NCI-H1417 (cell line): ENCODE measurements at regions not wholly inside any gene's neighbourhood (a gene's known extent, or its start where the extent isn't known, plus 50 kb on each side); places are given as distances from the start of the nearest gene placed in this dataset.

Experiments used
- DNase-seq, 3 experiments: peaks; one replicate each; lab custom pipeline; 2025; lab: John Stamatoyannopoulos, UW

- no peak for DNase-seq
Observed at GRCh38 chr12:46910830-46911229, 85.0 kb upstream of the SLC38A4 start.

GRCh38 chr12:46914336-46914735 is 88.5 kb upstream of the SLC38A4 start:
- no peak for DNase-seq

DNA sequence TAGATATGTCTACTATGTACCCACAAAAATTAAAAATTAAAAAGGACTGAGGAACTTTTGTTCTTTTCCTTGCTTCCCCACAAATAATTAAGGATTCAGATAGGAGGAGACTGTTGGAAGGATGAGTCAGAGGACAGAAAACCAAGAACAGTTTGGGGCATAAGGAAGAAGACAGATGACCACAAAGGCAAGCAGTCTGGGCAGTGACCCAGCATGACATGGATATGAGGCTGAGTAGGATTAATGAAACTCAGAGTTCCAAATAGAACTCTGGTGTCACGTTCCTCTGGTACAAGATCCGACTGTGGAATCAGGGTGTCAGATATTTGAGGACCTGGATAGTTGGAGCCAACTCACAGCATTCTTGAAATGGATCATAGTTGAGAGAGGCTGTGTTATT is 89.3 kb upstream of the SLC38A4 start:
- no peak for DNase-seq

GRCh38 chr12:46915836-46916235 is 90.0 kb upstream of the SLC38A4 start:
- no peak for DNase-seq

DNA sequence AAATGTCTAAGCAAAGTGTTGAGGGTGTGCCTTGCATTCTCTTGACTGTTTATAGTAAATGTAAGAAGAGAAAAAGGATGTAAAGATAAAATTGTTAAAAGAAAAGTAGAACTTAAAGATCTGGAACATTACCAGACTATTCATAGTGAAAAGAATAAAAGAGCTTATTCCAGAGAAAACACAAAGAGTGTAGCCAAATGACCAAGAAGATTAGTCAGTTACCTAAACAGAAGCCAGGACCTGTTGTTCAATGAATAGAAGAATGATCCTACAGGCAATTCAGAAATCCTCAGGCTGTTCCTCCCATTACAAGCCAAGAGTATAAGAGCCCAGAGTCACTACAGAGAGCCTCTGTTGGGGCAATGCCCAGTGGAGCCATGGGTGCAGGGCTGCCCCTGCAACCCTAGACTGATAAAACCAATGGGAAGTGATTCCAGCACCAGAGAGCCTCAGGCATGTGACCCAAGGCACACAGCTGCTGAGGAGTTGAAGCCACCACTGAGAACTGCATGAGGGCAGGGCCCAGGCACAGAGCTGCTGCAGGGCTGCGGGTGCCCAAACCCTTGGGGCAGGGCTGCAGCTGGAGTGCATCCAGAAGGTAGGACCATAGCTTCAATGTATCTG is 91.1 kb upstream of the SLC38A4 start:
- DNase-seq, result no peak

DNA sequence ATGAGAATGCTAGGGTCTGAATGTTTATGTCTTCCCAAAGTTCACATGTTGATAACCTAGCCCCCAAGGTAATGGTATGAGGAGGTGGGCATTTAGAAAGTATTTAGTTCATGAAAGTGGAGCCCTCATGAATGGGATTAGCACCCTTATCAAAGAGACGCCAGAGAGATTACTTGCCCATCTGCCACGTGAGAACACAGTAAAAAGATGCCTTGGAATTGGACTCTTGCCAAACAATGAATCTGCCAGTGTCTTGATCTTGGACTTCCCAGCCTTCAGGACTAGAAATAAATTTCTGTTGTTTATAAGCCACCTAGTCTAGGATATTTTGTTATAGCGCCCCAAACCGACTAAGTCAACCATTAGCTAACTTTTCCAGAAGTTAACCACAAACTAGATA is 92.0 kb upstream of the SLC38A4 start:
- no peak for DNase-seq

DNA sequence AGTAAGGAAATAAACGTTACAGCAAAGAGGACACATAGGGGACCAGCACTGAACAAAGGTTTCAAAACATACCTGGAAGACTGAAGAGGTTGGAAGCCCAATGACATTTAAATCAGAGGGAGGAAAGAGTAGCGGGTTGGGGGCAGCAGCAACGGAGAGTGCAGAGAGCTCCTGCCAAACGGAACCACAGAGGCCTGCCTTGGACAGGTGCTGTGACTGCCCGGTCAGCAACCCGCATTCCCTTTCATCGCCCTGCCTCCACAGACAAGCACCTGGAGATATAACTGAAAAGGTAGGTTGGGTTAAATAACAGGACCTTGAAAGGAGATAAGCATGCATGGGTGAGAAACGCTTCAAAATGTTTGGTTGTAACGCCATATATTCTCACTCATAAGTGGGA is 92.8 kb upstream of the SLC38A4 start:
- DNase-seq, result no peak

GRCh38 chr12:46919666-46920400 is 94.0 kb upstream of the SLC38A4 start:
- no peak for DNase-seq

GRCh38 chr12:46920499-46920898 is 94.7 kb upstream of the SLC38A4 start:
- DNase-seq, result no peak

- DNase-seq, result no peak
Observed at GRCh38 chr12:46921048-46921763, 95.4 kb upstream of the SLC38A4 start.

- no peak for DNase-seq
Observed at GRCh38 chr12:46921764-46922133, 96.0 kb upstream of the SLC38A4 start.

- no peak for DNase-seq
Observed at GRCh38 chr12:46926526-46926925, 100.7 kb upstream of the SLC38A4 start.

- DNase-seq, result no peak
Observed at GRCh38 chr12:46930101-46930500, 104.3 kb upstream of the SLC38A4 start.

DNA sequence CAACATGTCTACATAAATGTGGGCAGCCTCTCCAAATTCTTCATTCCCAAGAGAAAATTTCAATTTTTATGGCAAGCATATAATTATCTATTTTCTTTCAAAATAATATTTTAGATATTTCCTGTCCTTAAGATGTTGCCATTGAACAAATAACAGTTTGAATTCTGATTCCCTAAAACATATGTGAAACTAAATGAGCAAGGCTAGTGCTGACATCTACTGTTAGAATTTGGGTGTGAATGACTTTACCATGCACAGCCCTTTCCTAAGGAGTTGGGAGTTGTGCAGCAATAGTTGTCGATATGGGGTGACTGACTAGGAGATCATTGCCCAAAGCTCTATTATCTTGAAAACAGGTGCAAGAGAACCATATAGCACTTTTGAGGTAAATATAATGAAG is 108.2 kb upstream of the SLC38A4 start:
- DNase-seq, result peak in 2 of 3 experiments; percentile 35 to 78

- DNase-seq, result no peak
Observed at GRCh38 chr12:46934374-46935111, 108.7 kb upstream of the SLC38A4 start.

GRCh38 chr12:46935271-46935847 is 109.6 kb upstream of the SLC38A4 start:
- no peak for DNase-seq

- no peak for DNase-seq
Observed at GRCh38 chr12:46936042-46936441, 110.2 kb upstream of the SLC38A4 start.

DNA sequence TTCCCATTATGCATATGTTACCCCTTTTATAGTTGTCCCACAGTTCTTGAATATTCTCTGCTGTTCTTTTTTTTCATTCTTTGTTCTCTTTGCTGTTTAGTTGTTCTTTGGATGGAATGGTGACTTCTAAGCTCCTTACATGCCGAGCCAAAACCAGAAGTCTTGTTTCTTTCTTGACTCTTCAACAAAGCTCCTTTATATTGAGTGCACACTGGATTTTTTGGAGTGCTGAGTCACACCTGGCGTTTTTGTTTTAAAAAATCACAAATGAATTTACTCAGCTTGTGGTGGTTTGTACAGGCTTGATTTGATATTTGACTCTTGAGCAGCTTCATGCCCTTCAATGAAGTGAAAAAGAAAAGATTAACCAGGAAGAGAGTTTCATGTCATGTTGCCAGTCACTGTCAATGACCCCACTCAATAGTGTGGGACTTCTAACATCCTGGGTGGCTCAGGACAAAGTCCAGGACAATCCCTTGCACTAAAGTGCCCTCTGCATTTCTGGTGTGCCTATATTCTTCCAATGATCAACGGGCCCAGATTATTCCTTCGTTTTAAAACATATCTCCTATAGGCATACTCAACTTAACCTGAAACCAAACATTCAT is 112.4 kb upstream of the SLC38A4 start:
- DNase-seq, result no peak

DNA sequence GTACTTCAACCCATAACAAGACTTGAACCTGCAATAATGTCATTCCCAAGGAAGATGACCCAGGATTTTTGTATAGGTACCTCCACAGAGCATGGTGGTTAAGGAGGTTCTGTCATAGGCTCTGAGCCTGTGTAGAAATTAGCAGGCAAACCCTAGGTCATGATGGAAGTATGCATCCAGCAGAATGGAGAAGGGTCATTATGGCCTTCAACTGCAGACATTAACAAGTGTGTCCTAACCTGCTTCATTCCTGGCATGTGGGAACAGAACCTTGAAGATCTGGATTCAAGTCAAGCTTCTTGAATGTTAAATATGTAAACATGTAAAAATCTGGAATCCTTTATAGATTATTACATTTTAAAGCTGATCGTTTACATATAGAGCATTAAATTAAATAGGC is 116.2 kb upstream of the SLC38A4 start:
- DNase-seq, result no peak

- DNase-seq, result peak in 1 of 3 experiments; percentile 50
Observed at GRCh38 chr12:46942579-46942978, 116.8 kb upstream of the SLC38A4 start.

DNA sequence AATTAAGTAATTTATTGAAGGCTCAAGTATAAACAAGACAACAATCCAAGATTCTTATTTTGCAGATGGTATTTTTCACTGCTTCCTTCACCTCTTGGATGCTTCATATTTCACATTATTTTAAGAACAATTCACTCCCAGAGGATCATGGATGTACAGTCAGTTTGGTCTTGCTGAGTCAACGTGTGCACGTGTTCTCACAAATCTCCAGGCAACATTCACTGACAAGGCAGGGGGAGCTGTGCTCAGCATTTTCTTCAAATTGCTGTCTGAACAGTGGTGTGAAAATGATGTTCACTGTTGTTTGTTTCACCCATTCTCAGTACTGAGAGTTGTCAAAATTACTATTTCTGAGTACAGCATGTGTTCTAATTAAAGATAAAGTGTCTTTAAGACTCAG is 118.3 kb upstream of the SLC38A4 start:
- DNase-seq, result peak in 2 of 3 experiments; percentile 5 to 47

- no peak for DNase-seq
Observed at GRCh38 chr12:46944771-46945170, 119.0 kb upstream of the SLC38A4 start.
